GM19438 (cell line): ENCODE measurements at regions not wholly inside any gene's neighbourhood (a gene's known extent, or its start where the extent isn't known, plus 50 kb on each side); places are given as distances from the start of the nearest gene placed in this dataset.

Source experiments
- ATAC-seq: cut with Tn5 transposase; IDR thresholded peaks from one replicate; pipeline ENCODE4 v1.9.1; 2021; ENCODE audit warnings: low read depth; ENCODE audit not compliant: unreplicated experiment

- ATAC-seq = no peak
These were observed 373.3 kb upstream of the DIAPH2 start for GRCh38 chrX:96311366-96311765.

- ATAC-seq = no peak
These were observed 369.7 kb upstream of the DIAPH2 start for GRCh38 chrX:96314985-96315384.

GRCh38 chrX:96361844-96362243, 322.8 kb upstream of the DIAPH2 start:
- no peak for ATAC-seq

- peak; percentile 84 for ATAC-seq
These were observed 312.2 kb upstream of the DIAPH2 start for GRCh38 chrX:96372313-96373046.

- peak; percentile 21 for ATAC-seq
These were observed 311.6 kb upstream of the DIAPH2 start for GRCh38 chrX:96373047-96373355.

- no peak for ATAC-seq
These were observed 308.4 kb upstream of the DIAPH2 start for GRCh38 chrX:96376266-96376665.

GRCh38 chrX:96379951-96380350, 304.7 kb upstream of the DIAPH2 start:
- ATAC-seq = no peak

- no peak for ATAC-seq
These were observed 302.6 kb upstream of the DIAPH2 start for GRCh38 chrX:96382018-96382417.

GRCh38 chrX:96383428-96383827, 301.2 kb upstream of the DIAPH2 start:
- ATAC-seq = no peak

- ATAC-seq = no peak
These were observed 298.3 kb upstream of the DIAPH2 start for GRCh38 chrX:96386325-96386724.

GRCh38 chrX:96386981-96387380, 297.7 kb upstream of the DIAPH2 start:
- no peak for ATAC-seq

GRCh38 chrX:96387801-96388200, 296.8 kb upstream of the DIAPH2 start:
- ATAC-seq = no peak

GRCh38 chrX:96389281-96390047, 295.2 kb upstream of the DIAPH2 start:
- no peak for ATAC-seq

GRCh38 chrX:96394598-96394997, 290.0 kb upstream of the DIAPH2 start:
- ATAC-seq = no peak

GRCh38 chrX:96403446-96403845, 281.2 kb upstream of the DIAPH2 start:
- ATAC-seq = no peak

GRCh38 chrX:96405842-96406241, 278.8 kb upstream of the DIAPH2 start:
- ATAC-seq = no peak

GRCh38 chrX:96407072-96407471, 277.6 kb upstream of the DIAPH2 start:
- no peak for ATAC-seq

- ATAC-seq = no peak
These were observed 277.1 kb upstream of the DIAPH2 start for GRCh38 chrX:96407501-96407900.

- no peak for ATAC-seq
These were observed 276.7 kb upstream of the DIAPH2 start for GRCh38 chrX:96407981-96408380.

- no peak for ATAC-seq
These were observed 273.7 kb upstream of the DIAPH2 start for GRCh38 chrX:96410927-96411326.

- ATAC-seq = no peak
These were observed 266.9 kb upstream of the DIAPH2 start for GRCh38 chrX:96417695-96418094.

- ATAC-seq = peak; percentile 84
These were observed 260.6 kb upstream of the DIAPH2 start for GRCh38 chrX:96424007-96424406.
